Osteoblast (primary cell): ENCODE measurements at regions not wholly inside any gene's neighbourhood (a gene's known extent, or its start where the extent isn't known, plus 50 kb on each side); places are given as distances from the start of the nearest gene placed in this dataset.

Source experiments
- DNase-seq: peaks from one replicate; pipeline ENCODE4 v3.0.0; 2011; ENCODE audit warnings: low spot score, mixed read lengths; ENCODE audit not compliant: insufficient read length; ENCODE audit errors: missing footprints
- H2AFZ ChIP-seq: 2 replicates; pipeline ENCODE4 v1.6.0; 2011; ENCODE audit warnings: mild to moderate bottlenecking, low read length
- H3K27ac ChIP-seq: 2 replicates; pipeline ENCODE4 v1.5.1; 2011; ENCODE audit warnings: mild to moderate bottlenecking, low read depth, low read length, moderate library complexity
- H3K27me3 ChIP-seq: 2 replicates; pipeline ENCODE4 v1.6.0; 2012; ENCODE audit warnings: mild to moderate bottlenecking, control low read depth, inconsistent platforms, low read length, moderate library complexity; ENCODE audit not compliant: insufficient read depth
- H3K36me3 ChIP-seq: 2 replicates; pipeline ENCODE4 v1.5.1; 2011; ENCODE audit warnings: mild to moderate bottlenecking, low read length, control low read depth, moderate library complexity; ENCODE audit not compliant: insufficient read depth
- H3K4me1 ChIP-seq: 2 replicates; pipeline ENCODE4 v1.5.1; 2011; ENCODE audit warnings: mild to moderate bottlenecking, low read length, control low read depth, moderate library complexity; ENCODE audit not compliant: insufficient read depth
- H3K4me2 ChIP-seq: 2 replicates; pipeline ENCODE4 v1.6.0; 2011; ENCODE audit warnings: mild to moderate bottlenecking, low read length; ENCODE audit not compliant: insufficient read depth
- H3K4me3 ChIP-seq: fragments of 200-600 bp; sonication (generic); 3 replicates; pipeline ENCODE4 v1.5.1; 2012; ENCODE audit warnings: mild to moderate bottlenecking, low read length, inconsistent platforms; ENCODE audit not compliant: insufficient read depth
- H3K79me2 ChIP-seq: 2 replicates; pipeline ENCODE4 v1.6.0; 2012; ENCODE audit warnings: mild to moderate bottlenecking, low read length, control low read depth, inconsistent platforms; ENCODE audit not compliant: insufficient read depth
- H3K9me3 ChIP-seq: 2 replicates; pipeline ENCODE4 v1.5.1; 2011; ENCODE audit warnings: low read depth, low read length, control low read depth
- H4K20me1 ChIP-seq: 2 replicates; pipeline ENCODE4 v1.6.0; 2012; ENCODE audit warnings: mild to moderate bottlenecking, low read length, control low read depth; ENCODE audit not compliant: insufficient read depth
- TF ChIP-seq, protein P1 (sequence below): IDR thresholded peaks from 2 replicates; pipeline ENCODE4 v1.5.1; 2011; ENCODE audit warnings: mild to moderate bottlenecking, low read depth, low read length, moderate library complexity; ENCODE audit errors: extremely low read depth

DNA sequence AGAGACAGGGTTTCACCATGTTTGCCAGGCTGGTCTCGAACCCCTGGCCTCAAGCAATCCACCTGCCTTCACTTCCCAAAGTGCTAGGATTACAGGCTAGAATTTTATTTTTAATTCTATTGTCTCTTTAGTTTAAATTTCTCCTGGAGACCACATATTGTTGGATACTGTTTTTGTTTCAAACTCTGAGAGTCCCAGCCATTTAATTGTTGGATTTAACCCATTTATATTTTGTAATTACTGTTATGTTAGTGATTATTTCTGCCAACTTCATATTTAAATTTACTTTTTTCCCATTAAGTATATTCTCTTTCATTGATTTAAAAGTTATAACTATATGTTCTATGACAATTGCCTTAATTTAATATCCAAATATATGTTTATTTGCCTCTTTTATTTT, 185.6 kb downstream of the ZNF248 start:
- Histone ChIP-seq H3K27ac (no peak overlapping the region), H2AFZ (no peak overlapping the region), H3K9me3 (no peaks in the 10 kb centered on the region), H3K79me2 (no peaks in the 10 kb centered on the region), H3K4me3 (no peak overlapping the region), H3K36me3 (no peaks in the 10 kb centered on the region), H3K4me1 (no peaks in the 10 kb centered on the region), H4K20me1 (no peaks in the 10 kb centered on the region), H3K27me3 (no peaks in the 10 kb centered on the region), H3K4me2 (no peak overlapping the region)
- TF ChIP-seq, protein P1, sequence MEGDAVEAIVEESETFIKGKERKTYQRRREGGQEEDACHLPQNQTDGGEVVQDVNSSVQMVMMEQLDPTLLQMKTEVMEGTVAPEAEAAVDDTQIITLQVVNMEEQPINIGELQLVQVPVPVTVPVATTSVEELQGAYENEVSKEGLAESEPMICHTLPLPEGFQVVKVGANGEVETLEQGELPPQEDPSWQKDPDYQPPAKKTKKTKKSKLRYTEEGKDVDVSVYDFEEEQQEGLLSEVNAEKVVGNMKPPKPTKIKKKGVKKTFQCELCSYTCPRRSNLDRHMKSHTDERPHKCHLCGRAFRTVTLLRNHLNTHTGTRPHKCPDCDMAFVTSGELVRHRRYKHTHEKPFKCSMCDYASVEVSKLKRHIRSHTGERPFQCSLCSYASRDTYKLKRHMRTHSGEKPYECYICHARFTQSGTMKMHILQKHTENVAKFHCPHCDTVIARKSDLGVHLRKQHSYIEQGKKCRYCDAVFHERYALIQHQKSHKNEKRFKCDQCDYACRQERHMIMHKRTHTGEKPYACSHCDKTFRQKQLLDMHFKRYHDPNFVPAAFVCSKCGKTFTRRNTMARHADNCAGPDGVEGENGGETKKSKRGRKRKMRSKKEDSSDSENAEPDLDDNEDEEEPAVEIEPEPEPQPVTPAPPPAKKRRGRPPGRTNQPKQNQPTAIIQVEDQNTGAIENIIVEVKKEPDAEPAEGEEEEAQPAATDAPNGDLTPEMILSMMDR: no peak
- no peak for DNase-seq

DNA sequence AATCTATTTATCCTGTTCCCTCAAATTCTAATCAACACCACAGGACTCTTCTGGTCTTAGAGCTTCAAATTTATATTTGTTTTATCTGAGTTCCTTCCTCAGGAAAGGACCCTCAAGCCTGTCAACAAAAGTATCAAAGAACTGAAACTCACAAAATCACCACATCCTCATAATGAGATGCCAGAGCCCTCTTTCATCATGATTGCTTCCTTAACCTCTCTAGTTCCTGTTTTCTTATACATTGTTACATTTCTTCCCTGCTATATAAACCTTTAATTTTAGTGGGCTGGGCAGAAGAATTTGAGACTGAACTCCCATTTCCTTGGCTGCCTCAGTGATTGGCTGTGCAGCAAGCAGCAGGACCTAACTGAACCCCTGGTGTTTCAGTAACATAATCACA, 189.7 kb downstream of the ZNF248 start:
- H3K4me3 ChIP-seq: no peak overlapping the region
- TF ChIP-seq, protein P1: no peak
- H3K4me2 ChIP-seq: no peak overlapping the region
- no peaks in the 10 kb centered on the region for H3K36me3 ChIP-seq
- H2AFZ ChIP-seq: no peak overlapping the region
- H3K27me3 ChIP-seq: no peaks in the 10 kb centered on the region
- DNase-seq: no peak
- no peaks in the 10 kb centered on the region for H3K9me3 ChIP-seq
- H4K20me1 ChIP-seq: no peaks in the 10 kb centered on the region
- no peaks in the 10 kb centered on the region for H3K79me2 ChIP-seq
- H3K4me1 ChIP-seq: no peaks in the 10 kb centered on the region
- H3K27ac ChIP-seq: no peak overlapping the region

DNA sequence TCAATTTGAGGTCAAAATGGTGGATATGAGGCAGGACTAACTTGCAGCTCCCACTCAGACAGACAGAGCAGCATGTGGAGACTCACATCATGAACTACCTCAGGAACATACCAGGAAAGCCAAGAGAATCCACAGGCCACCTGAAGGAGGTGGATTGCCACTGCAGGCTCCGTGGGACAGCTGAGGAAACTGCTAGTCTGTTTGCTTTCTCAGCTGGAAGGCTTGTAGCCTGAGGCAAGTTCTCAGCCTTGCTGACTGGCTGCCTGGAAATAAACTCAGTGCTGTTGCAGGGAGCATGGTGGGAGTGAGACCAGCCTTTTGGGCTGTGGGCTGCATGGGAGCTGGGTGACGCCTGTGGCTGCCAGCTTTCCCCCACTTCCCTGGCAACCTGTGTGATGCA, 202.9 kb downstream of the ZNF248 start:
- no peak overlapping the region for H2AFZ ChIP-seq
- H3K79me2 ChIP-seq: no peaks in the 10 kb centered on the region
- H4K20me1 ChIP-seq: no peaks in the 10 kb centered on the region
- H3K9me3 ChIP-seq: peaks cover 2% of the 10 kb centered on the region
- H3K4me3 ChIP-seq: no peak overlapping the region
- TF ChIP-seq, protein P1: no peak
- no peaks in the 10 kb centered on the region for H3K4me1 ChIP-seq
- no peak for DNase-seq
- H3K27me3 ChIP-seq: no peaks in the 10 kb centered on the region
- no peak overlapping the region for H3K27ac ChIP-seq
- H3K4me2 ChIP-seq: no peak overlapping the region
- no peaks in the 10 kb centered on the region for H3K36me3 ChIP-seq

DNA sequence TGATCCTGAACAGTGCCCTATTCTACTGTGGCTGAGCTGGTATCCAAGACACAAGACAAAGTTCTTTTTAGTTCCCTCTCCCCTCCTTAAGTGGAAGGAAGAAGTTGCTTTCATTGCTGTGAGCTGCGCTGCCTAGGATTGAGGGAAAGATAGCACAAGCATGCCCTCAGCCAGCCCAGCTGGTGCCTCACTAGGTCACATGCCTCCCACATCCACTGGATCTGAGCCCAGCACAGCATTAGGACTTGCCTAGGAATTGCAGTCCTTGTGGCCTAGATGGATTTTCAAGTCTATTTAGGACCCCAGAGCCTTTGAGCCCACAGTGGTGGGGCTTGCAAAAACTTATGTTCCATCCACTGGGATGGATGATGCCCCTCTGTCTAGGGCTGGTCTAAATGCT, 214.2 kb downstream of the ZNF248 start:
- TF ChIP-seq, protein P1: no peak
- H3K9me3 ChIP-seq: no peaks in the 10 kb centered on the region
- H4K20me1 ChIP-seq: no peaks in the 10 kb centered on the region
- DNase-seq: no peak
- H3K27me3 ChIP-seq: no peaks in the 10 kb centered on the region
- no peaks in the 10 kb centered on the region for H3K36me3 ChIP-seq
- H2AFZ ChIP-seq: no peak overlapping the region
- H3K4me2 ChIP-seq: no peak overlapping the region
- no peaks in the 10 kb centered on the region for H3K4me1 ChIP-seq
- no peak overlapping the region for H3K4me3 ChIP-seq
- H3K27ac ChIP-seq: no peak overlapping the region
- H3K79me2 ChIP-seq: no peaks in the 10 kb centered on the region
